ENCODE measurements at regions not wholly inside any gene's neighbourhood (a gene's known extent, or its start where the extent isn't known, plus 50 kb on each side); places are given as distances from the start of the nearest gene placed in this dataset.

- TF ChIP-seq CTCF (conservative IDR thresholded peaks at IDR 0.05; ENCODE audit: low read depth, low read length): peak; percentile 5
- DNase-seq (ENCODE audit: low read depth): peak; percentile 3
- no peak overlapping the region for H3K4me3 ChIP-seq (ENCODE audit: low read depth, low read length)
Observed at GRCh38 chr15:81752974-81753373, 292.8 kb downstream of the MEX3B start.

DNA sequence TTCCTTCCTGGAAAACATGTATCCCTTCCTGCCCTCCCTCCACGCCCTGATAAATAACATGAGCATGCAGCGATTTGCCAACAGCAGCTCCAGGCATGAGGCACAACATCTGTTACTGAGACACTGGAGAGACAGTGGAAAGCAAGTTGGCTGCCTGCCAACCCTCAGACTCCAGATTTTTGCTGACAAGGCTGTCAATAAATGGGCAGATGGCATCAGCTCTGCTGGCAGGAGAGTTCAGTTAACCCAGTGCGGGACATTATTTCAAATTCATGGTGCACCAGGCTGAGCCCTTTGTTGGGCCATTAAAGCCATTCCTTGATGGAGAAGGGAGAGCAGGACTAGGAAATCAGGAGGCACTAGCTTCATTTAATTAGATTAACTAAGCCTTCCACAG, 293.3 kb downstream of the MEX3B start:
- no peak overlapping the region for H3K4me3 ChIP-seq (ENCODE audit: low read depth, low read length)
- no peak for TF ChIP-seq CTCF (conservative IDR thresholded peaks at IDR 0.05; ENCODE audit: low read depth, low read length)
- peak; percentile 28 for DNase-seq (ENCODE audit: low read depth)

GRCh38 chr15:81751816-81752545, 293.8 kb downstream of the MEX3B start:
- H3K4me3 ChIP-seq (ENCODE audit: low read depth, low read length): no peak overlapping the region
- DNase-seq (ENCODE audit: low read depth): no peak
- no peak for TF ChIP-seq CTCF (conservative IDR thresholded peaks at IDR 0.05; ENCODE audit: low read depth, low read length)

DNA sequence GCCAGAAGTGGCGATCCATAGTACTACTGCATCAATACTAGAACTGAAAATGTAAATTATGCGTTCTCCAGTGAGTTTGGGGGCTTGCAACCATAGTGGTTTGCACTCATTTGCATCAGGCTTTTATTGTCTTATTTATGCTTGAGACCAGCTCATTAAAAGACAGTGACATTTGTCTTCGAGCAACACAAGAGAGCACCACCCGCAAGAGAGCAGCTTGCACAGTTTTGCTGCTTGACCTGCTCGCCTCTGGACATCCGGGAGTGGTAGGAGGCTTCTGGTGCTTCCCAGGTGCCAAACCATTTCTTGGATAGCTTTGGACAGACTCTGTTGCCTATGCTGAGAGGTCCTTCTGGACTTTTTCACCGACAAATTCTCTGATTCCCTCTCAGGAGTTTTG, 294.6 kb downstream of the MEX3B start:
- DNase-seq (ENCODE audit: low read depth): no peak
- no peak overlapping the region for H3K4me3 ChIP-seq (ENCODE audit: low read depth, low read length)
- TF ChIP-seq CTCF (conservative IDR thresholded peaks at IDR 0.05; ENCODE audit: low read depth, low read length): no peak

GRCh38 chr15:81749716-81750375, 296.0 kb downstream of the MEX3B start:
- DNase-seq (ENCODE audit: low read depth): no peak
- H3K4me3 ChIP-seq (ENCODE audit: low read depth, low read length): no peak overlapping the region
- TF ChIP-seq CTCF (conservative IDR thresholded peaks at IDR 0.05; ENCODE audit: low read depth, low read length): no peak

DNA sequence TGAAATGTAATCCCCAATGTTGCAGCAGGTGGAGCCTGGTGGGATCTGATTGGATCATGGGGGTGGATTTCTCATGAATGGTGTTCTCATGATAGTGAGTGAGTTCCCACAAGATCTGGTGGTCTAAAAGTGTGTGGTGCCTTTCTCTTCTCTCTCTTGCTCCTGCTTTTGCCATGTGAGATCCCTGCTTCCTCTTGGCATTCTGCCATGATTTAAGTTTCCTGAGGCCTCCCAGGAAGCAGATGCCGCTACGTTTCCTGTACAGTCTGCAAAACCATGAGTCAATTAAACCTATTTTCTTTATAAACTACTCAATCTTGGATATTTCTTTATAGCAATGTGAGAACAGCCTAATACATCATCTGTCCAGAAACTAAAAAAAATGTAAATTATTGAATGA, 298.3 kb downstream of the MEX3B start:
- TF ChIP-seq CTCF (conservative IDR thresholded peaks at IDR 0.05; ENCODE audit: low read depth, low read length): no peak
- DNase-seq (ENCODE audit: low read depth): no peak
- H3K4me3 ChIP-seq (ENCODE audit: low read depth, low read length): no peak overlapping the region

DNA sequence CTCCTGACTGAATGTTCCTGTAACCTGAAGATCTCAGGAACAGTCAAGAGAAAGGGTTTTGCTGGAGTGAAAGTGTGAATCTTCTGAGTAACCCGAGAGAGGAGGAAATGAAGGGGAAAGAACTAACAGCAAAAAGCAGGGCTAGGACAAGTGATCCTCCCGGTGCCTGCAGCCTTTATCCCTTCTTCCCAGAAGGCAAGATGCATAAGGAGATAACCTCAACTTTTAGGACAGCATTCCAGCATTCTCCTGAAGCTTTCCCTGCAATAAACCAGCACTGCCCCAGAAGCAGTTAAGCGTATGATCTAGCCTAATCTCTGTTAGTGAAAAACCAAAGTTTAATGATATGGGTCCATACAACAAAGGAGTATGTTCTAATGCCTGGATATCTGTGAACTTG, 298.8 kb downstream of the MEX3B start:
- TF ChIP-seq CTCF (conservative IDR thresholded peaks at IDR 0.05; ENCODE audit: low read depth, low read length): no peak
- DNase-seq (ENCODE audit: low read depth): no peak

More for the DNA sequence above, 298.8 kb downstream of the MEX3B start:
- H3K4me3 ChIP-seq (ENCODE audit: low read depth, low read length): no peak overlapping the region
